Common myeloid progenitor, CD34-positive (primary cell): ENCODE measurements at regions not wholly inside any gene's neighbourhood (a gene's known extent, or its start where the extent isn't known, plus 50 kb on each side); places are given as distances from the start of the nearest gene placed in this dataset.
A peak's percentile ranks its signal among the peaks of the same experiment; 100 is the strongest.

ENCODE experiments used
- CTCF ChIA-PET: fragments of 350-600 bp; sonication (Branson Sonifier 250); formaldehyde crosslinking; loops from one replicate; lab custom pipeline; 2021; ENCODE audit warnings: antibody characterized with exemption; lab: Charles Lee
- POLR2A ChIA-PET: fragments of 350-600 bp; sonication (Branson Sonifier 250); formaldehyde crosslinking; loops from one replicate; lab custom pipeline; 2021; ENCODE audit warnings: antibody characterized with exemption; lab: Charles Lee
- DNase-seq, 3 donors: peaks; one replicate each; pipeline versions ENCODE4 v3.0.0 to v3.0.0-alpha.2; 2013
- H3K27ac ChIP-seq, 2 experiments: 1 replicate in 1 of 2; 2 replicates in 1 of 2; pipeline ENCODE4 v1.7.0; 2013; ENCODE audit warnings: inconsistent platforms in 2 of 2, low read length in 2 of 2, mild to moderate bottlenecking in 2 of 2, low read depth in 1 of 2, moderate library complexity in 1 of 2; ENCODE audit not compliant: severe bottlenecking in 2 of 2, insufficient read depth in 1 of 2, poor library complexity in 1 of 2
- H3K27me3 ChIP-seq, 5 experiments: replicated peaks in 2 of 5; 1 replicate in 3 of 5; 2 replicates in 2 of 5; pipeline versions ENCODE4 v1.6.1 to v1.7.0; 2013; ENCODE audit warnings: low read length in 4 of 5, mild to moderate bottlenecking in 2 of 5, moderate library complexity in 2 of 5, inconsistent platforms in 1 of 5; ENCODE audit not compliant: insufficient read depth in 5 of 5, control insufficient read depth in 4 of 5
- H3K36me3 ChIP-seq, 4 experiments: 1 replicate in 2 of 4; 2 replicates in 2 of 4; pipeline versions ENCODE4 v1.6.1 to v1.7.0; 2013; ENCODE audit warnings: low read length in 3 of 4, control low read depth in 1 of 4, mild to moderate bottlenecking in 1 of 4; ENCODE audit not compliant: control insufficient read depth in 4 of 4, insufficient read depth in 4 of 4
- H3K4me1 ChIP-seq, 4 experiments: 1 replicate in 3 of 4; 2 replicates in 1 of 4; pipeline versions ENCODE4 v1.6.1 to v1.7.1; 2013; ENCODE audit warnings: low read length in 3 of 4, mild to moderate bottlenecking in 3 of 4, control low read depth in 1 of 4, inconsistent platforms in 1 of 4, moderate library complexity in 1 of 4; ENCODE audit not compliant: control insufficient read depth in 4 of 4, insufficient read depth in 4 of 4; ENCODE audit errors: control extremely low read depth in 1 of 4
- H3K4me3 ChIP-seq, 7 experiments: 1 replicate in 4 of 7; 2 replicates in 3 of 7; pipeline versions ENCODE4 v1.5.1 to v1.7.0; 2013; ENCODE audit warnings: mild to moderate bottlenecking in 7 of 7, low read length in 6 of 7, moderate library complexity in 6 of 7, inconsistent platforms in 2 of 7, low read depth in 2 of 7, control low read depth in 1 of 7; ENCODE audit not compliant: insufficient read depth in 4 of 7, control insufficient read depth in 1 of 7; ENCODE audit errors: extremely low read depth in 1 of 7
- H3K9me3 ChIP-seq, 5 experiments: 1 replicate in 4 of 5; 2 replicates in 1 of 5; pipeline versions ENCODE4 v1.6.1 to v1.7.1; 2013; ENCODE audit warnings: low read length in 4 of 5, mild to moderate bottlenecking in 2 of 5, inconsistent platforms in 1 of 5, low read depth in 1 of 5, moderate library complexity in 1 of 5; ENCODE audit not compliant: control insufficient read depth in 4 of 5, insufficient read depth in 2 of 5; ENCODE audit errors: control extremely low read depth in 1 of 5
- WGBS: methylation state at CpG from one replicate; pipeline ENCODE4 v1.1.5; 2013; ENCODE audit not compliant: insufficient coverage; 5-methylcytosine and 5-hydroxymethylcytosine counted together

DNA sequence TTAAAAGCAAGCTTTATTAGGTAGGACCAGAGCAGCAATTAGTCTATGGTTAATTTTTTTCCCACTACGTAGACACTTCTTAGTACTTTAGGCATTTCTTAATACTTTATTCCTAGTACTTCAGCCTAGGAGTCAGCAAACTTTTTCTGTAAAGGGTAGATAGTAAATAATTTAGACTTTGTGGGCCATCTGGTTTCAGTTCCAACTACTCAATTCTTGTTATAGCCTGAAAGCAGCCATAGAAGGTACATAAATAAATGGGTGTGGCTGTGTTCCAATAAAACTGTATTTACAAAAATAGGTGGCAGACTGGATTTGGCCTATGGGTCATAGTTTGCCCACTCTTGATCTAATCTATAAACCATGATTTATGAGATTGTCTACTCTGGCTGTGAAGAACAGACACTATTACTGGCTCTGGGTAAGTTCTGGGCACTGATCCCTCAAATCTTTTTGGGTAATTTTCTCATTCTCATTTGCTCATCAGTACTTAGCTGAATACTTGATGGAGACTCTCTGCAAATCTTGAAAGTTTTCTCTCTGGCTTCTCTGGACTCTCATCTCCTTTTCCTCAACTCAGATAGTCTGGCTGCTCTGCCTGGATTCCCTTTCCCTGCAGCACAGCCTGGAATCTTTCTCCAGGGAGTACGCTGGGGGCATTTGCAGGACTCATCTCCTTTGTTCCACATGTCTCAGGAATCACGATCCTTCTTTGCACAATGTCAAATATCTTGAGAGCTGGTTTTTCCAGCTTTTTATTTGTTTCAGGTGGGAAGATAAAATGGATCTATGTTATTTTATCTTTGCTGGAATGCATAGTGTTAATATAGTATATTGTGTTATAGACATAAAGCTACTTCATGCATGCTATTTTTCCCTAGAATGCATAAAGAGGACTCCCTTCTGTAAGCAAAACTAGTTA, 524.8 kb upstream of the TBL1XR1 start:
- Histone ChIP-seq H3K27ac (no peak overlapping the region), H3K4me3 (no peak overlapping the region), H3K36me3 (no peaks in the 10 kb centered on the region), H3K9me3 (no peaks in the 10 kb centered on the region), H3K4me1 (peaks cover 22 to 43% (median 35%) of the 10 kb centered on the region in 4 experiments), H3K27me3 (no peaks in the 10 kb centered on the region)
- ChIA-PET CTCF (interaction anchor here (1.2 kb wide), 1 partner anchor 9 kb away, joined by 3 read pairs; no protein-coding TSS in a partner anchor), POLR2A (interaction anchor here (0.5 to 0.6 kb wide), 2 partner anchors 28 to 138 kb away, joined by 3 read pairs; no protein-coding TSS in a partner anchor)
- WGBS = 100% methylated on average over 1 of the region's 3 CpGs
- no peak for DNase-seq

- peak; percentile 22 to 68 (median 52) for DNase-seq
Measured at GRCh38 chr3:177724020-177724638, 526.8 kb upstream of the TBL1XR1 start.

GRCh38 chr3:177725165-177725564, 527.9 kb upstream of the TBL1XR1 start:
- ChIA-PET CTCF (no interaction called here), POLR2A (no interaction called here)
- no peaks in the 10 kb centered on the region for H3K36me3 ChIP-seq
- H3K9me3 ChIP-seq = no peaks in the 10 kb centered on the region
- no peaks in the 10 kb centered on the region for H3K27me3 ChIP-seq
- peak; percentile 16 to 44 (median 34) for DNase-seq
- WGBS = no CpG with 5 or more reads among the region's 1 CpG
- peak overlapping the region in 1 of 7 experiments; percentile 34 for H3K4me3 ChIP-seq
- no peak overlapping the region for H3K27ac ChIP-seq
- peaks cover 22 to 48% (median 35%) of the 10 kb centered on the region in 4 experiments for H3K4me1 ChIP-seq

More at GRCh38 chr3:177724020-177724638, 526.8 kb upstream of the TBL1XR1 start:
- ChIA-PET CTCF (interaction anchor here (0.6 kb wide), 1 partner anchor 327 kb away, joined by 3 read pairs; no protein-coding TSS in a partner anchor), POLR2A (no interaction called here)
- Histone ChIP-seq H3K36me3 (no peaks in the 10 kb centered on the region), H3K9me3 (no peaks in the 10 kb centered on the region), H3K27ac (no peak overlapping the region), H3K4me1 (peaks cover 22 to 43% (median 35%) of the 10 kb centered on the region in 4 experiments), H3K4me3 (peak overlapping the region in 2 of 7 experiments; percentile 19 to 42), H3K27me3 (no peaks in the 10 kb centered on the region)
- 0% methylated on average over 4 of the region's 6 CpGs for WGBS

DNA sequence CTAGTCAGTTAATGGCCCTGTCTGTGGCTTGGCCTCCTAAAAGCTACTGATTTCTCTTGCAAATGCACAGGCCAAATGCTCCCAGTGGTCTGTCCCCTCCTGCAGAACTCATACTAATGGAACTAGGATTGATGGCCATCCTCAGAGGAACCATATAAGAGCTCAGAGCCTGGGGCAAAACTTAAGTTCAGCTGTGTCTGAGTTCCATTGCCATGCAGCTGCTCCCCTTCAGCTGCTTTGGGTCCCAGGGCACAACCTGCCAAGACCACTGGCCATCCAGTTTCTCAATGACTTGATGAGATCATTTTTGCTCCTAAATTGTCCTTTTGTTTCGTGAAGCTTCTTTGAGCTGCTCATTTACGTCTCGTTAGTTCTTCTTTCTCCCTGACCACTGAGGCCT, 529.5 kb upstream of the TBL1XR1 start:
- 98% methylated on average over 3 of the region's 3 CpGs for WGBS
- H3K27me3 ChIP-seq = no peaks in the 10 kb centered on the region
- peaks cover 22 to 50% (median 35%) of the 10 kb centered on the region in 4 experiments for H3K4me1 ChIP-seq
- no peaks in the 10 kb centered on the region for H3K9me3 ChIP-seq
- no peak overlapping the region for H3K27ac ChIP-seq
- ChIA-PET CTCF (no interaction called here), POLR2A (no interaction called here)
- H3K4me3 ChIP-seq = no peak overlapping the region
- no peak for DNase-seq
- H3K36me3 ChIP-seq = no peaks in the 10 kb centered on the region

GRCh38 chr3:177729956-177730681, 532.8 kb upstream of the TBL1XR1 start:
- Histone ChIP-seq H3K4me3 (no peak overlapping the region), H3K27me3 (no peaks in the 10 kb centered on the region), H3K36me3 (no peaks in the 10 kb centered on the region), H3K9me3 (no peaks in the 10 kb centered on the region), H3K27ac (no peak overlapping the region), H3K4me1 (peaks cover 10 to 24% (median 13%) of the 10 kb centered on the region in 4 experiments)
- POLR2A ChIA-PET = interaction anchor here (1.2 kb wide), 1 partner anchor 15 kb away, joined by 3 read pairs; no protein-coding TSS in a partner anchor
- 95% methylated on average over 8 of the region's 14 CpGs for WGBS
- DNase-seq = no peak
- CTCF ChIA-PET = no interaction called here

DNA sequence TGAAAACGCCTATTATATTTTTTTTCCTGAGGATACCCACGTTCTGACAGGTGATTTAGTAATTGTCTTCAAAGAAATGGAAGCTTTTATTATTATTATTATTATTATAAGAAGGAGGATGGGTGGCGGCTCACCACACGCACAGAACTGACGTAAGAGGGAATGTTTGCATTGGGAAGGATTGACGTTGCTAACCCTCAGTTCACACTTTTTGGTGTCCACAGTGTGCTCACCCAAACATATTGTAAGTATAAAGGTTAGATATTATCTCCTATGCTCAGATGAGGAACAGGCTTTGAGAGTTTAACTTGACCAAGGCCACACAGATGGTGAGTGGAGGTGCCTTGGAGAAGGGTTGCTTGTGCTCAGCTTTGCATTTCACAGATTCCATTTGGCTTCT, 533.5 kb upstream of the TBL1XR1 start:
- no peaks in the 10 kb centered on the region for H3K9me3 ChIP-seq
- CTCF ChIA-PET = no interaction called here
- POLR2A ChIA-PET = no interaction called here
- DNase-seq = no peak
- no peaks in the 10 kb centered on the region for H3K27me3 ChIP-seq
- no peak overlapping the region for H3K27ac ChIP-seq
- no CpG with 5 or more reads among the region's 6 CpGs for WGBS
- no peaks in the 10 kb centered on the region for H3K36me3 ChIP-seq
- H3K4me1 ChIP-seq = peaks cover 4 to 17% (median 6%) of the 10 kb centered on the region in 4 experiments
- no peak overlapping the region for H3K4me3 ChIP-seq
